Transverse colon (tissue), 4 donors: ENCODE measurements at regions not wholly inside any gene's neighbourhood (a gene's known extent, or its start where the extent isn't known, plus 50 kb on each side); places are given as distances from the start of the nearest gene placed in this dataset.

Experiments
- POLR2AphosphoS5 ChIP-seq, 3 donors: sonication (generic); formaldehyde crosslinking; IDR thresholded peaks; one replicate each; pipeline ENCODE4 v1.6.1; 2016; ENCODE audit warnings: antibody characterized with exemption in 3 of 3
- TF ChIP-seq, protein P1 (sequence below), 5 experiments: fragments of 200-600 bp in 3 of 5; fragments of 450-650 bp in 2 of 5; sonication (generic) in 3 of 5; IDR thresholded peaks; 1 replicate in 2 of 5; 2 replicates in 3 of 5; pipeline ENCODE4 v1.5.1; 2016 to 2017; ENCODE audit warnings: antibody characterized with exemption in 5 of 5, inconsistent platforms in 3 of 5, mild to moderate bottlenecking in 2 of 5, moderate library complexity in 1 of 5

DNA sequence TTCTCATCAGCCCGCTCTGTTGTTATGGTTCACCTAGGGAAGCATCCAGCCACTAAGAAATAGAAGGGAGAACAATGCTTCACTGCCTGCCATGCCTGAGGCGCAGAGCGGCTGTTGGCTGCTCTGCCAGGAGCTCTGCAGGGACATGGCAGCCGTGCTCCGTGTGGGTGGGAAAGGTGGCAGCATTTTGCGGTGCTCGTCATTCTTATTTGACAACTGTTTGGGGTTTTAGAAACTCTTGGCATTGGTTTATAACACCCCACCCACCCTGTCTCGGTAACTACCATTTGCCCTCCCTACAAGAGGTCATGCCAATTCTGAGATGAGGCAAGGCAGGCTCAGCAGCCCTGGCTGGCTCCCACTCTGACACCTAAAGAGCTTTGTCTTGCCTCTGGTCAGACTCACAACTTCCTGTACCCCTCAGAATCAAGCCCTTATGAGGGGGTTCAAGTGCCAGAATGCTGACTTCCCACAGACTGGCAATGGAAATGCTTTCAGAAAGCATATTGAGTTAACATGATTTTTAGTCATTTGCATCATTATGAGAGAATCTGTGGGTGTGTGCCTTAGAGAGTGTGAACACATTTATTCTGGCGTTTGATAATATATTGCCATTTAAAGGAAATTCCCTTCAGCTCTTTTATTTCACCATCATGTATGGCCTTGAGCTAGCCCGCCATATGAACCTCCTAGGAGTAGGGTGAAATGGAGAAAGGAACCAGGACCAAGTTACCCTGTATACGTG is 288.0 kb upstream of the ANKRD55 start:
- TF ChIP-seq POLR2AphosphoS5 (IDR thresholded peaks at IDR 0.05), result no peak
- TF ChIP-seq, protein P1, sequence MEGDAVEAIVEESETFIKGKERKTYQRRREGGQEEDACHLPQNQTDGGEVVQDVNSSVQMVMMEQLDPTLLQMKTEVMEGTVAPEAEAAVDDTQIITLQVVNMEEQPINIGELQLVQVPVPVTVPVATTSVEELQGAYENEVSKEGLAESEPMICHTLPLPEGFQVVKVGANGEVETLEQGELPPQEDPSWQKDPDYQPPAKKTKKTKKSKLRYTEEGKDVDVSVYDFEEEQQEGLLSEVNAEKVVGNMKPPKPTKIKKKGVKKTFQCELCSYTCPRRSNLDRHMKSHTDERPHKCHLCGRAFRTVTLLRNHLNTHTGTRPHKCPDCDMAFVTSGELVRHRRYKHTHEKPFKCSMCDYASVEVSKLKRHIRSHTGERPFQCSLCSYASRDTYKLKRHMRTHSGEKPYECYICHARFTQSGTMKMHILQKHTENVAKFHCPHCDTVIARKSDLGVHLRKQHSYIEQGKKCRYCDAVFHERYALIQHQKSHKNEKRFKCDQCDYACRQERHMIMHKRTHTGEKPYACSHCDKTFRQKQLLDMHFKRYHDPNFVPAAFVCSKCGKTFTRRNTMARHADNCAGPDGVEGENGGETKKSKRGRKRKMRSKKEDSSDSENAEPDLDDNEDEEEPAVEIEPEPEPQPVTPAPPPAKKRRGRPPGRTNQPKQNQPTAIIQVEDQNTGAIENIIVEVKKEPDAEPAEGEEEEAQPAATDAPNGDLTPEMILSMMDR (IDR thresholded peaks at IDR 0.05), result no peak
